ENCODE measurements at regions not wholly inside any gene's neighbourhood (a gene's known extent, or its start where the extent isn't known, plus 50 kb on each side); places are given as distances from the start of the nearest gene placed in this dataset.

DNA sequence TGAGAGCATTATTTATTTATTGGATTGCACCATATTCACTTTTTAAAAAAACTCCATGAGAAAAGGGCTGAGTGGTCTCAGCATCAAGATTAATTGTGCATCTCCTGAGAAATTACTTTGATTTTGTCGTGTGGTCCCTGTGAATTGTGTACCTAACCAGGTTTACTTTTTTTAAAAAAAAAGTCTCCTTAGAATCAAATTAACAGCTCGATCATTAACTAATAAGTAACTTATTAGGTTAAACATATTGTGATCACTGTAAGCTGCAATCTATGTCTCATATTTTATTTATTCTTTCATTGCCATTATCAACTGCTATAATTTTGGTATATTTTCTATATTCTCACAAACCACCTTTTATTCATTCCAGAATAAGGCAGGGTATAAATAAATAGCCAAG is 318.2 kb downstream of the ADCYAP1 start:
- Histone ChIP-seq H3K9ac (ENCODE audit: low read depth, low read length) (no peak overlapping the region), H3K36me3 (ENCODE audit: insufficient read depth, low read length) (no peaks in the 10 kb centered on the region), H3K9me3 (ENCODE audit: insufficient read depth, low read length, severe bottlenecking) (no peaks in the 10 kb centered on the region), H2AFZ (ENCODE audit: low read depth, low read length) (no peak overlapping the region), H3K27ac (ENCODE audit: low read length) (no peak overlapping the region), H3K4me3 (ENCODE audit: low read depth in 1 of 2, low read length in 2 of 2) (no peak overlapping the region), H3K4me1 (ENCODE audit: insufficient read depth, low read length) (no peaks in the 10 kb centered on the region), H4K20me1 (ENCODE audit: insufficient read depth, low read length) (no peaks in the 10 kb centered on the region), H3K27me3 (ENCODE audit: insufficient read depth, low read length, poor library complexity) (no peaks in the 10 kb centered on the region), H3K79me2 (ENCODE audit: insufficient read depth, low read length) (no peaks in the 10 kb centered on the region), H3K4me2 (ENCODE audit: insufficient read depth, low read length) (no peak overlapping the region)
- TF ChIP-seq EZH2 (IDR thresholded peaks at IDR 0.05; ENCODE audit: borderline replicate concordance, low read depth, low read length, severe bottlenecking), result no peak
- TF ChIP-seq, protein P1, sequence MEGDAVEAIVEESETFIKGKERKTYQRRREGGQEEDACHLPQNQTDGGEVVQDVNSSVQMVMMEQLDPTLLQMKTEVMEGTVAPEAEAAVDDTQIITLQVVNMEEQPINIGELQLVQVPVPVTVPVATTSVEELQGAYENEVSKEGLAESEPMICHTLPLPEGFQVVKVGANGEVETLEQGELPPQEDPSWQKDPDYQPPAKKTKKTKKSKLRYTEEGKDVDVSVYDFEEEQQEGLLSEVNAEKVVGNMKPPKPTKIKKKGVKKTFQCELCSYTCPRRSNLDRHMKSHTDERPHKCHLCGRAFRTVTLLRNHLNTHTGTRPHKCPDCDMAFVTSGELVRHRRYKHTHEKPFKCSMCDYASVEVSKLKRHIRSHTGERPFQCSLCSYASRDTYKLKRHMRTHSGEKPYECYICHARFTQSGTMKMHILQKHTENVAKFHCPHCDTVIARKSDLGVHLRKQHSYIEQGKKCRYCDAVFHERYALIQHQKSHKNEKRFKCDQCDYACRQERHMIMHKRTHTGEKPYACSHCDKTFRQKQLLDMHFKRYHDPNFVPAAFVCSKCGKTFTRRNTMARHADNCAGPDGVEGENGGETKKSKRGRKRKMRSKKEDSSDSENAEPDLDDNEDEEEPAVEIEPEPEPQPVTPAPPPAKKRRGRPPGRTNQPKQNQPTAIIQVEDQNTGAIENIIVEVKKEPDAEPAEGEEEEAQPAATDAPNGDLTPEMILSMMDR (IDR thresholded peaks at IDR 0.05; ENCODE audit: borderline replicate concordance, extremely low read depth, low read length, poor library complexity, severe bottlenecking), result no peak
- ATAC-seq (ENCODE audit: insufficient read depth, low read depth) (no peak), DNase-seq (no peak)

DNA sequence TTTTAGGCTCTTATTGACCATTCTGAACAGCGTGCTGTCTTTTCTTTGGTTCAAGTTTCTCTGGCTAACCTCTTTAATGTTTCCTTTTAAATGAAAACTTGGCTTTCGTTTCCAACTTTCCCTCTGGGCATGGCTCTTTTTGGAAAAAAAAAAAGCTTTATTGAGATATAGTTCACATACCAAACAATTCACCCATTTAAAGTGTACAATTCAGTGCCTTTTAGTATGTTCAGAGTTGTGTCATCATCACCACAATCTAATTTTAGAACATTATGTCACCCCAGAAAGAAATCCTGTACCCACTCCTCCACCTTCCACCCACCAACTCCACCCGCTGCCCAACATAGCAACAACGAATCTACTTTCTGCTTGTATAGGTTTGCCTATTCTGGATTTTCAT is 322.4 kb downstream of the ADCYAP1 start:
- Histone ChIP-seq H3K4me1 (ENCODE audit: insufficient read depth, low read length) (no peaks in the 10 kb centered on the region), H3K4me2 (ENCODE audit: insufficient read depth, low read length) (no peak overlapping the region), H3K4me3 (ENCODE audit: low read depth in 1 of 2, low read length in 2 of 2) (no peak overlapping the region), H3K9ac (ENCODE audit: low read depth, low read length) (no peak overlapping the region), H4K20me1 (ENCODE audit: insufficient read depth, low read length) (no peaks in the 10 kb centered on the region), H3K79me2 (ENCODE audit: insufficient read depth, low read length) (no peaks in the 10 kb centered on the region), H2AFZ (ENCODE audit: low read depth, low read length) (no peak overlapping the region), H3K27ac (ENCODE audit: low read length) (no peak overlapping the region), H3K36me3 (ENCODE audit: insufficient read depth, low read length) (no peaks in the 10 kb centered on the region), H3K9me3 (ENCODE audit: insufficient read depth, low read length, severe bottlenecking) (no peaks in the 10 kb centered on the region), H3K27me3 (ENCODE audit: insufficient read depth, low read length, poor library complexity) (no peaks in the 10 kb centered on the region)
- no peak for DNase-seq
- ATAC-seq (ENCODE audit: insufficient read depth, low read depth), result no peak
- no peak for TF ChIP-seq EZH2 (IDR thresholded peaks at IDR 0.05; ENCODE audit: borderline replicate concordance, low read depth, low read length, severe bottlenecking)
- TF ChIP-seq, protein P1 (IDR thresholded peaks at IDR 0.05; ENCODE audit: borderline replicate concordance, extremely low read depth, low read length, poor library complexity, severe bottlenecking), result no peak

DNA sequence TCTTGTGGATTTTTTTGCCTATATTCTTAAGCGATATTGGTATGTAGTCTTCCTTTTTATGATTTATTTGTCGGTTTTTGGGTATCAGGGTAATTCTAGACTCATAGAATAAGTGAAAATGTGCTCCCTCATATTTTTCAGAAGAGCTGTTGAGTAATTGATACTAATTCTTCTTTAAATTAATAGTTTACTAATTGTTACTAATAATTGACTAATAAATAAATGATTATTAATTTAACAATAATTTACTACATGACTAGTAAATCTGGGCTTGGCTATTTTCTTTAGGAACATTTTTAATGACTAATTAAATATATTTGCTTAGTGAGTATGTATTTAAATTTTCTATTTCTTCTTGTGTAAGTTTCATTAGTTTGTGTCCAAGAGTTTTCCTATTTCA is 325.0 kb downstream of the ADCYAP1 start:
- no peaks in the 10 kb centered on the region for H3K79me2 ChIP-seq (ENCODE audit: insufficient read depth, low read length)
- H4K20me1 ChIP-seq (ENCODE audit: insufficient read depth, low read length), result no peaks in the 10 kb centered on the region
- no peaks in the 10 kb centered on the region for H3K4me1 ChIP-seq (ENCODE audit: insufficient read depth, low read length)
- no peak overlapping the region for H2AFZ ChIP-seq (ENCODE audit: low read depth, low read length)
- H3K9ac ChIP-seq (ENCODE audit: low read depth, low read length), result no peak overlapping the region
- ATAC-seq (ENCODE audit: insufficient read depth, low read depth) (no peak), DNase-seq (no peak)
- H3K27ac ChIP-seq (ENCODE audit: low read length), result no peak overlapping the region
- H3K27me3 ChIP-seq (ENCODE audit: insufficient read depth, low read length, poor library complexity), result no peaks in the 10 kb centered on the region
- H3K9me3 ChIP-seq (ENCODE audit: insufficient read depth, low read length, severe bottlenecking), result no peaks in the 10 kb centered on the region
- H3K4me3 ChIP-seq (ENCODE audit: low read depth in 1 of 2, low read length in 2 of 2), result no peak overlapping the region
- H3K4me2 ChIP-seq (ENCODE audit: insufficient read depth, low read length), result no peak overlapping the region
- H3K36me3 ChIP-seq (ENCODE audit: insufficient read depth, low read length), result no peaks in the 10 kb centered on the region
- TF ChIP-seq EZH2 (IDR thresholded peaks at IDR 0.05; ENCODE audit: borderline replicate concordance, low read depth, low read length, severe bottlenecking), result no peak
- TF ChIP-seq, protein P1 (IDR thresholded peaks at IDR 0.05; ENCODE audit: borderline replicate concordance, extremely low read depth, low read length, poor library complexity, severe bottlenecking), result no peak

DNA sequence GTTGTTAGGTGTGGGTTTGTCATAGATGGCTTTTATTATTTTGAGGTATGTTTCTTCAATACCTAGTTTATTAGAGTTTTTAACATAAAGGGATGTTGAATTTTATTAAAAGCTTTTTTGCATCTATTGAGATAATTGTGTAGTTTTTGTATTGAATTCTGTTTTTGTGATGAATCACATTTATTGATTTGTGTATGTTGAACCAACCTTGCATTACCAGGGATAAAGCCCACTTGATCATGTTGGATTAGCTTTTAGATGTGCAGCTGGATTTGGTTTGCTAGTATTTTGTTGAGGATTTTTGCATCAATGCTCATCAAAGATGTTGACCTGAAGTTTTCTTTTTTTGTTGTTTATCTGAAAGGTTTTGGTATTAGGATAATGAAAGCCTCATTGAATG is 328.2 kb downstream of the ADCYAP1 start:
- TF ChIP-seq EZH2 (IDR thresholded peaks at IDR 0.05; ENCODE audit: borderline replicate concordance, low read depth, low read length, severe bottlenecking), result no peak
- TF ChIP-seq, protein P1 (IDR thresholded peaks at IDR 0.05; ENCODE audit: borderline replicate concordance, extremely low read depth, low read length, poor library complexity, severe bottlenecking), result no peak
- H3K4me3 ChIP-seq (ENCODE audit: low read depth in 1 of 2, low read length in 2 of 2), result no peak overlapping the region
- H3K4me2 ChIP-seq (ENCODE audit: insufficient read depth, low read length), result no peak overlapping the region
- H3K79me2 ChIP-seq (ENCODE audit: insufficient read depth, low read length), result no peaks in the 10 kb centered on the region
- H3K9ac ChIP-seq (ENCODE audit: low read depth, low read length), result no peak overlapping the region
- no peak overlapping the region for H2AFZ ChIP-seq (ENCODE audit: low read depth, low read length)
- H3K9me3 ChIP-seq (ENCODE audit: insufficient read depth, low read length, severe bottlenecking), result no peaks in the 10 kb centered on the region
- ATAC-seq (ENCODE audit: insufficient read depth, low read depth) (no peak), DNase-seq (no peak)
- no peaks in the 10 kb centered on the region for H3K4me1 ChIP-seq (ENCODE audit: insufficient read depth, low read length)
- H3K27me3 ChIP-seq (ENCODE audit: insufficient read depth, low read length, poor library complexity), result no peaks in the 10 kb centered on the region
- H4K20me1 ChIP-seq (ENCODE audit: insufficient read depth, low read length), result no peaks in the 10 kb centered on the region
- no peaks in the 10 kb centered on the region for H3K36me3 ChIP-seq (ENCODE audit: insufficient read depth, low read length)
- no peak overlapping the region for H3K27ac ChIP-seq (ENCODE audit: low read length)

Data from DND-41 (cell line).